IPS DF 6.9 (cell line): ENCODE measurements at regions not wholly inside any gene's neighbourhood (a gene's known extent, or its start where the extent isn't known, plus 50 kb on each side); places are given as distances from the start of the nearest gene placed in this dataset.

Experiments used
- DNase-seq: peaks from one replicate; pipeline ENCODE4 v3.0.0-alpha.2; 2013; ENCODE audit warnings: low read depth, low spot score
- H3K27ac ChIP-seq: one replicate; pipeline ENCODE4 v1.5.1; 2013; ENCODE audit warnings: low read length, control low read depth
- H3K27me3 ChIP-seq: 2 replicates; pipeline ENCODE4 v1.6.1; 2013; ENCODE audit warnings: mild to moderate bottlenecking, low read length; ENCODE audit not compliant: control insufficient read depth, insufficient read depth
- H3K36me3 ChIP-seq: 2 replicates; pipeline ENCODE4 v1.6.1; 2013; ENCODE audit warnings: low read length; ENCODE audit not compliant: control insufficient read depth, insufficient read depth
- H3K4me1 ChIP-seq: 2 replicates; pipeline ENCODE4 v1.6.1; 2013; ENCODE audit warnings: low read length; ENCODE audit not compliant: control insufficient read depth, insufficient read depth
- H3K4me3 ChIP-seq: 2 replicates; pipeline ENCODE4 v1.5.1; 2013; ENCODE audit warnings: mild to moderate bottlenecking, low read length
- H3K9me3 ChIP-seq: 2 replicates; pipeline ENCODE4 v1.6.1; 2013; ENCODE audit warnings: low read length, inconsistent platforms; ENCODE audit not compliant: control insufficient read depth, insufficient read depth
- WGBS: extraction: QIAGEN DNeasy Blood & Tissue Kit; methylation state at CpG from one replicate; pipeline ENCODE4 v1.1.7; 2013; ENCODE audit warnings: mixed read lengths, missing lambda C conversion rate; ENCODE audit not compliant: insufficient read length, insufficient coverage; 5-methylcytosine and 5-hydroxymethylcytosine counted together

DNA sequence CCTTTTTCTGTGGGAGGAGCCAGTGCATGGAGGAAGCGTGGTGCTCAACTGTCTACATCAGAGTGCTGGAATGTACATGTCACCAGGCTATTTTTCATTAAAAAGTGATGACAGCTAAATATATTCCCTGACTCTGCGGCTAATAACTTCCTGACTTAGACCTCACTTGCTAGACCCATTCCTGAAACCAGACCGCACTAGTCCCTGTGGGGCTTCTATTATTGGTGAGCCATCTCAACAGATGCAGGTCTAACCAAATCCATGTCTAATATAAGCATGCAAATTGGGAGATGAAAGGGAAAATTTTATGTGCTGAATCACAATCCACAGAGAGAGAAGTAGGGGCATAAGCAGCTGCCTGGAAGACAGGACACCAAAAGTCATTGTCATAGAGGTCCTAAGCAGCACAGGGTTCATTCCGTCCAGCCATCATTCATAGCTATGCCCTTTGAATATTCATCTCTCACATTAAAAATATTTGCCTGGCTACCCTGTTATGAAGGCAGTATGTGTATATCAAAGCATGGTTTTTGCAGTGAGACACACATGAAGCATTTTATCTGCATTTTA lies 110.9 kb upstream of the BLID start:
- no CpG with 5 or more reads among the region's 4 CpGs for WGBS
- DNase-seq, result no peak
- peaks cover 2% of the 10 kb centered on the region; the same call in 1 of the 2 replicates for H3K4me1 ChIP-seq

DNA sequence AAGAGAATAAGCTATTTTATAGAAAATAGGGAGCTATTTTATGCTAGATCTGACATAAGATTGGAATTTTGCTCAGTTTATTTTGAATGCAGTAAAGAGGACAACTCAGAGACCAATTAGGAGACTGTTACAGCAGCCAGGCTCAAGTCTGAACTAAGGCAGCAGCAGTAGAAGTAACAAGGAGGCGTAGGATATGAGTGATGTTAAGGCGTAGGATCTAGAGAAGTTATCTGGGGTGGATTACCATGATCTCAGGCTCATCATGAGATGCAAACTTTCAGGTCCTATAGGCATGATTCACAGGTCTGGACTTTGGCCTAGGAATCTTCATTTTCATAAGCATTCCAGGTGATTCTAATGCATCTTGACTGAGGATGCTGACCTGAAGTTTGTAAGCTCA lies 108.9 kb upstream of the BLID start:
- DNase-seq, result no peak
- no peak overlapping the region for H3K27ac ChIP-seq
- H3K4me3 ChIP-seq, result no peak overlapping the region
- no peaks in the 10 kb centered on the region for H3K36me3 ChIP-seq
- WGBS, result no CpG with 5 or more reads among the region's 2 CpGs
- peaks cover 2% of the 10 kb centered on the region; the same call in 1 of the 2 replicates for H3K4me1 ChIP-seq
- no peaks in the 10 kb centered on the region for H3K9me3 ChIP-seq
- no peaks in the 10 kb centered on the region for H3K27me3 ChIP-seq

More for the DNA sequence above, 110.9 kb upstream of the BLID start:
- Histone ChIP-seq H3K27ac (no peak overlapping the region), H3K36me3 (no peaks in the 10 kb centered on the region), H3K4me3 (no peak overlapping the region), H3K27me3 (no peaks in the 10 kb centered on the region), H3K9me3 (no peaks in the 10 kb centered on the region)

GRCh38 chr11:122220321-122220720 lies 104.3 kb upstream of the BLID start:
- H3K4me1 ChIP-seq, result no peaks in the 10 kb centered on the region

GRCh38 chr11:122219791-122220190 lies 103.8 kb upstream of the BLID start:
- H3K27me3 ChIP-seq, result no peaks in the 10 kb centered on the region
- no peaks in the 10 kb centered on the region for H3K4me1 ChIP-seq
- H3K27ac ChIP-seq, result no peak overlapping the region
- no peak for DNase-seq
- H3K36me3 ChIP-seq, result no peaks in the 10 kb centered on the region
- no CpG with 5 or more reads among the region's 3 CpGs for WGBS
- H3K4me3 ChIP-seq, result no peak overlapping the region
- no peaks in the 10 kb centered on the region for H3K9me3 ChIP-seq

More at GRCh38 chr11:122220321-122220720, 104.3 kb upstream of the BLID start:
- DNase-seq, result no peak
- H3K4me3 ChIP-seq, result no peak overlapping the region
- no CpG with 5 or more reads among the region's 2 CpGs for WGBS
- no peaks in the 10 kb centered on the region for H3K27me3 ChIP-seq
- H3K27ac ChIP-seq, result no peak overlapping the region
- no peaks in the 10 kb centered on the region for H3K36me3 ChIP-seq
- no peaks in the 10 kb centered on the region for H3K9me3 ChIP-seq

GRCh38 chr11:122215244-122215992 lies 99.4 kb upstream of the BLID start:
- no CpG with 5 or more reads among the region's 11 CpGs for WGBS
- Histone ChIP-seq H3K4me1 (no peaks in the 10 kb centered on the region), H3K4me3 (no peak overlapping the region), H3K27ac (no peak overlapping the region), H3K9me3 (no peaks in the 10 kb centered on the region), H3K36me3 (no peaks in the 10 kb centered on the region), H3K27me3 (no peaks in the 10 kb centered on the region)
- DNase-seq, result peak; percentile 75

GRCh38 chr11:122214567-122214966 lies 98.6 kb upstream of the BLID start:
- Histone ChIP-seq H3K4me3 (no peak overlapping the region), H3K9me3 (no peaks in the 10 kb centered on the region), H3K27me3 (no peaks in the 10 kb centered on the region), H3K36me3 (no peaks in the 10 kb centered on the region), H3K27ac (no peak overlapping the region), H3K4me1 (no peaks in the 10 kb centered on the region)
- WGBS, result no CpG with 5 or more reads among the region's 2 CpGs
- DNase-seq, result no peak

DNA sequence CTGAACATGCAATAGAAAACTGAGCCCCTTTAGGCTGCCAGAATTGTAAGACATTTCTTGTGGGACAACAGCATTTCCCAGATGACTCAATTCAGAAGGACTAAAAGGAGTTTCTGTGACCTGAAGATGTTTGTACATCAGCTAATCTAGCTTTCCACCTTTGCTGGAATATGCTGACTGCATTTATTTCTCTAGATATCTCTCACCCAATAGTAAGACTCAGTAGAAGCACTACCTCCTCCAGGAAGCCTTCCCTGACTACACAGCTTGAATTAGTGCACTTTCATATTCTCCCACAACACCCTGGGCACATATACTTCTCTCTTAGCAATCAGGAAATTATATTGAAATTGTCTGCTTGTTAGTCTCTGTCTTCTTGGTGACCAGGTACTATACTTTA lies 98.1 kb upstream of the BLID start:
- no peak overlapping the region for H3K27ac ChIP-seq
- no peak overlapping the region for H3K4me3 ChIP-seq
- H3K9me3 ChIP-seq, result no peaks in the 10 kb centered on the region
- no peak for DNase-seq
- H3K4me1 ChIP-seq, result no peaks in the 10 kb centered on the region
- no peaks in the 10 kb centered on the region for H3K36me3 ChIP-seq
- H3K27me3 ChIP-seq, result no peaks in the 10 kb centered on the region

DNA sequence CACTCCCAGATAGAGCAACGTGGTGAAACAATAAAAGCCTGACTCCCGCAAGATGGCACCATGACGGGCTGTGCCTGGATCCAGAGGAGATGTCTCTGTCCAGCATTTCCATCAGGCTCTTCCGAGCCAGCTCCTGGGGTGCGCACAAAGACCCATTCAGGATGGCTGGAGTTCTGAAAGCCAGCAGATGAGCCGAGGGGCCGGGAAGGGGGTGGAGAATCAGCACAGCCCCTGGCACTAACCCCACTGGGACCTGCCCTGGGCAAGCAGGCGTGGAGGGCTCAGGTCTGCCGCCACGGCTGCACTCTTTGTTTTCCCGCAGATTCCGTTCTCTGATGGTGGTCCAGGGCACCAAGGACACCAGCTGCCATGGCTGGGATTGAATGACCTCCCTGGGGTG lies 97.2 kb upstream of the BLID start:
- no peaks in the 10 kb centered on the region for H3K36me3 ChIP-seq
- no CpG with 5 or more reads among the region's 12 CpGs for WGBS
- H3K27me3 ChIP-seq, result no peaks in the 10 kb centered on the region
- DNase-seq, result no peak
- H3K9me3 ChIP-seq, result no peaks in the 10 kb centered on the region
- H3K27ac ChIP-seq, result no peak overlapping the region
- no peak overlapping the region for H3K4me3 ChIP-seq
- H3K4me1 ChIP-seq, result no peaks in the 10 kb centered on the region

DNA sequence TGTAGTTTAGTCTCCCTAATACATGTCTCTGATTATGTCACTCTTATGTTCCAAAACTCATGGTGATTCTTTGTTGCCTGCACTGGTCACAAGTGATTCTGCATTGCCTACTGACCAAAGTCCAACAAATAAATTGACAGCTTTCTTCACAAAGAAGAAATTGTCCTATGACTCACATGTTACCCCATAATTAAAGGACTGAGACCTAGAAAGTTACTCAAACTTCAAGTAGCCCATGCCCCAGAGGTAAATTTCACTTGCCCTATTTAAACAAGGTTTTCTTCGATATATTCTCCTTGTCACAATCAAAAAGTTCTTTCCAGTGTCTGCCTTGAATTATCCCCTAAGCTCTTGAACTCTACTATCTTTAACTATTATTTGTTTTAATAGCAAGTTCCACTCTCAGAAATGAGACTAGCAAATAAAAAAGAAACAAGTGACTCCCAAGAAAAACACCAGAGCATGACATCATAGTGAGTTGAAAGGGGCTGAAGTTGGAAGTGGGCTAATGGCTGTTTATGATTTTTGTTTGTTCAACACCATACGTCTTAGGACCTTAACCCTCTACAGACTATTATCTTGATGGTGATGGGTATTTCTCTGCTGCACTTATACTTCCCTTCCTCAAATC lies 94.5 kb upstream of the BLID start:
- Histone ChIP-seq H3K9me3 (no peaks in the 10 kb centered on the region), H3K4me3 (no peak overlapping the region), H3K4me1 (no peaks in the 10 kb centered on the region), H3K27me3 (no peaks in the 10 kb centered on the region), H3K27ac (no peak overlapping the region), H3K36me3 (no peaks in the 10 kb centered on the region)
- WGBS, result no CpG with 5 or more reads among the region's 2 CpGs
- DNase-seq, result no peak

DNA sequence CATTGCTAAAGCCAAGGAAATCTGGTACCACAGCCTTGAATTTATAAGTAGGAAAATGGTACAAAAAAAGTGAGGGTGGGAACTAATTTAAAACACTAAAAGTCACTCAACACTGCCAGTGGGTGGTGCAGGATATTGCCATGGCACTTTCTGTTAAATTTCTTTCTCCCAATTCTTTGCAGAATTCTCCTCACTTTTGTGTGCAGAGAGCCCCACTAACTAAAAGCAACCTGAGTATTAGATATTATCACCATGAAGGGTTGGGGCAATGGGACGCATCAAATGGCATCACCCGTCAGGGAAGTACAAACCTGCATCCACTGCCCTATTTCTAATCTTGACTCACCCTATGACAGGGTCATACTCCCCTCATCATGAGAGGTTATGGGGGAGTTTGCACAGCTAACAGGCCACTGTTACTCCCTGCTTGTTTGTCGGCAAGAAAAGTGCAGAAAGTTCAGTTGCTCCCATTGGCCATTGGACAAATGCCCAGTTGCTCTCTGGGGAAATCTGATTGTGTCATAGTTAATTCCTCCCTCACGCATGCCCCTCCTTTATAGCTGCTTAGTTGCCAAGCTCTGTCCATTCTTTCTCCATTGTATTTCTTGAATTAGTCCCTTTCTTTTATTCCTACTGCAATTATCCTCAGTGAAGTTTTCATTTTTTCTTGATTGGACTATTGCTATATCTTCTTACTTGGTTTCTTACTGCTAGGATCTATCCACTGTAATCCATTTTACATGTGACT lies 93.8 kb upstream of the BLID start:
- H3K4me3 ChIP-seq, result no peak overlapping the region
- H3K9me3 ChIP-seq, result no peaks in the 10 kb centered on the region
- no peaks in the 10 kb centered on the region for H3K4me1 ChIP-seq
- no peaks in the 10 kb centered on the region for H3K27me3 ChIP-seq
- H3K27ac ChIP-seq, result no peak overlapping the region
- H3K36me3 ChIP-seq, result no peaks in the 10 kb centered on the region
- no CpG with 5 or more reads among the region's 4 CpGs for WGBS
- DNase-seq, result no peak
